Neutrophil (primary cell): ENCODE measurements at regions not wholly inside any gene's neighbourhood (a gene's known extent, or its start where the extent isn't known, plus 50 kb on each side); places are given as distances from the start of the nearest gene placed in this dataset.

Experiments used
- H3K27ac ChIP-seq: fragments of 200-600 bp; sonication (generic); 2 replicates; pipeline ENCODE4 v1.5.1; 2016; ENCODE audit warnings: mild to moderate bottlenecking, moderate library complexity
- H3K27me3 ChIP-seq: fragments of 200-600 bp; sonication (generic); 2 replicates; pipeline ENCODE4 v1.6.0; 2016; ENCODE audit warnings: mild to moderate bottlenecking
- H3K36me3 ChIP-seq: fragments of 200-600 bp; sonication (generic); 2 replicates; pipeline ENCODE4 v1.5.1; 2017
- H3K4me1 ChIP-seq, 2 experiments: fragments of 200-600 bp in 1 of 2; sonication (generic) in 1 of 2; 1 replicate in 1 of 2; 2 replicates in 1 of 2; pipeline versions ENCODE4 v1.5.1 to v1.6.1; 2013 to 2016; ENCODE audit warnings: low read depth in 1 of 2, low read length in 1 of 2, mild to moderate bottlenecking in 1 of 2, moderate library complexity in 1 of 2; ENCODE audit not compliant: control insufficient read depth in 1 of 2, insufficient read depth in 1 of 2
- H3K4me3 ChIP-seq, 2 experiments: fragments of 200-600 bp in 1 of 2; sonication (generic) in 1 of 2; 1 replicate in 1 of 2; 2 replicates in 1 of 2; pipeline ENCODE4 v1.5.1; 2013 to 2016; ENCODE audit warnings: low read depth in 1 of 2, low read length in 1 of 2, mild to moderate bottlenecking in 1 of 2, moderate library complexity in 1 of 2
- H3K9me3 ChIP-seq: fragments of 200-600 bp; sonication (generic); 2 replicates; pipeline ENCODE4 v1.5.1; 2016
- TF ChIP-seq, protein P1 (sequence below): fragments of 200-600 bp; sonication (generic); IDR thresholded peaks from 2 replicates; pipeline ENCODE4 v1.5.1; 2016; ENCODE audit warnings: antibody characterized with exemption

- H3K27ac ChIP-seq, result no peak overlapping the region
- TF ChIP-seq, protein P1, sequence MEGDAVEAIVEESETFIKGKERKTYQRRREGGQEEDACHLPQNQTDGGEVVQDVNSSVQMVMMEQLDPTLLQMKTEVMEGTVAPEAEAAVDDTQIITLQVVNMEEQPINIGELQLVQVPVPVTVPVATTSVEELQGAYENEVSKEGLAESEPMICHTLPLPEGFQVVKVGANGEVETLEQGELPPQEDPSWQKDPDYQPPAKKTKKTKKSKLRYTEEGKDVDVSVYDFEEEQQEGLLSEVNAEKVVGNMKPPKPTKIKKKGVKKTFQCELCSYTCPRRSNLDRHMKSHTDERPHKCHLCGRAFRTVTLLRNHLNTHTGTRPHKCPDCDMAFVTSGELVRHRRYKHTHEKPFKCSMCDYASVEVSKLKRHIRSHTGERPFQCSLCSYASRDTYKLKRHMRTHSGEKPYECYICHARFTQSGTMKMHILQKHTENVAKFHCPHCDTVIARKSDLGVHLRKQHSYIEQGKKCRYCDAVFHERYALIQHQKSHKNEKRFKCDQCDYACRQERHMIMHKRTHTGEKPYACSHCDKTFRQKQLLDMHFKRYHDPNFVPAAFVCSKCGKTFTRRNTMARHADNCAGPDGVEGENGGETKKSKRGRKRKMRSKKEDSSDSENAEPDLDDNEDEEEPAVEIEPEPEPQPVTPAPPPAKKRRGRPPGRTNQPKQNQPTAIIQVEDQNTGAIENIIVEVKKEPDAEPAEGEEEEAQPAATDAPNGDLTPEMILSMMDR, result no peak
- no peaks in the 10 kb centered on the region for H3K36me3 ChIP-seq
- no peaks in the 10 kb centered on the region for H3K4me1 ChIP-seq
- H3K27me3 ChIP-seq, result no peaks in the 10 kb centered on the region
- no peak overlapping the region for H3K4me3 ChIP-seq
- H3K9me3 ChIP-seq, result no peaks in the 10 kb centered on the region
Observed at GRCh38 chr18:56532176-56532840, 106.1 kb downstream of the TXNL1 start.

DNA sequence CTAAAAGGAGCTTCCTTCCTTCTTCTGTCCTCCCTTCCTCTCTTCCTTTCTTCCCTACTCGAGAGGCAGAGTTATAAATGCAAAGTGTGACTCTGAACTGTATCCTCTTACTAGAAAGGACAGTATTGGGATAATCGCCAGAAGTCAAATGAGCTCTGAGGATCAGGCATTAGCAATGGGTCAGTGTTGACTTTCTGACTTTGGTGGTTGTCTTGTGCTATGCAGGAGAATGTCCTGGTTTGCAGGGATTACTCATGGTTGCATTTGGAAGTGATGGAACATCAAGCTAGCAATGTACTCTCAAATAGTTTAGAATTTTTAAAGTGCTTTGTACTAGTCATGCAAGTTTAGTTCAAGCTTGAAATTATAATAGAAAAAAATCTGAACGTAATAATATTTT is 115.6 kb downstream of the TXNL1 start:
- no peaks in the 10 kb centered on the region for H3K27me3 ChIP-seq
- H3K36me3 ChIP-seq, result no peaks in the 10 kb centered on the region
- no peaks in the 10 kb centered on the region for H3K9me3 ChIP-seq
- H3K4me1 ChIP-seq, result no peaks in the 10 kb centered on the region
- TF ChIP-seq, protein P1, result no peak
- no peak overlapping the region for H3K27ac ChIP-seq
- H3K4me3 ChIP-seq, result no peak overlapping the region

DNA sequence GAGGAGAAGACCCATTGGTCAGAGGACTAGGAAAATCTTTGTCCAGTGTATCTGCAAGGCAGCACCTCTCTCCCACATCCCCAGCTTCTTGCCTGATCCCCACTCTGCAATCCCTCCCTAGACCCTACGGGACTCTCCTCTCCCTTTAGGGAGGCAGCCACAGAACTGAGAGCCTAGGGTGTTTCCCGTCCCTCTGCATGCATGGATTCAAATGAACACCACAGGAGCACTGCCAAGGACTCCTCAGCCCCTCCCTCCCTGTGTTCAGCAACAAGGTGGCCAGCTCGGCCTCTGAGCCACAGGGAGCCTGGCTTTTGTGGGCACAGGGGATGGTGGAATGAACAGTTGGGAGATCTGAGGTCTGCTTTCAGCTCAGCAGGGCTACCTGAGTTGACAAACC is 117.1 kb downstream of the TXNL1 start:
- Histone ChIP-seq H3K4me3 (no peak overlapping the region), H3K9me3 (no peaks in the 10 kb centered on the region), H3K36me3 (no peaks in the 10 kb centered on the region), H3K27me3 (no peaks in the 10 kb centered on the region), H3K27ac (no peak overlapping the region), H3K4me1 (no peaks in the 10 kb centered on the region)
- TF ChIP-seq, protein P1, result no peak

- H3K9me3 ChIP-seq, result no peaks in the 10 kb centered on the region
- no peaks in the 10 kb centered on the region for H3K27me3 ChIP-seq
- no peaks in the 10 kb centered on the region for H3K4me1 ChIP-seq
- TF ChIP-seq, protein P1, result no peak
- no peak overlapping the region for H3K4me3 ChIP-seq
- H3K36me3 ChIP-seq, result no peaks in the 10 kb centered on the region
- H3K27ac ChIP-seq, result no peak overlapping the region
Observed at GRCh38 chr18:56517761-56518160, 120.6 kb downstream of the TXNL1 start.

GRCh38 chr18:56517196-56517595 is 121.2 kb downstream of the TXNL1 start:
- H3K4me3 ChIP-seq, result no peak overlapping the region
- no peaks in the 10 kb centered on the region for H3K9me3 ChIP-seq
- no peaks in the 10 kb centered on the region for H3K4me1 ChIP-seq
- no peak overlapping the region for H3K27ac ChIP-seq
- TF ChIP-seq, protein P1, result no peak
- H3K27me3 ChIP-seq, result no peaks in the 10 kb centered on the region
- H3K36me3 ChIP-seq, result no peaks in the 10 kb centered on the region
